Liver (tissue), 7 donors: ENCODE measurements at regions not wholly inside any gene's neighbourhood (a gene's known extent, or its start where the extent isn't known, plus 50 kb on each side); places are given as distances from the start of the nearest gene placed in this dataset.

ENCODE experiments used
- DNase-seq: peaks from one replicate; pipeline ENCODE4 v3.0.0-alpha.2; 2017; ENCODE audit warnings: low spot score
- H3K27ac ChIP-seq, 2 donors: one replicate each; pipeline ENCODE4 v1.7.0; 2013; ENCODE audit warnings: inconsistent platforms in 2 of 2, low read length in 2 of 2, control low read depth in 1 of 2, low read depth in 1 of 2, mild to moderate bottlenecking in 1 of 2
- H3K27me3 ChIP-seq, 4 donors: one replicate each; pipeline versions ENCODE4 v1.6.1 to v1.7.0; 2013; ENCODE audit warnings: low read length in 3 of 4, inconsistent platforms in 1 of 4, mild to moderate bottlenecking in 1 of 4, moderate library complexity in 1 of 4; ENCODE audit not compliant: control insufficient read depth in 4 of 4, insufficient read depth in 4 of 4
- H3K36me3 ChIP-seq, 4 donors: one replicate each; pipeline versions ENCODE4 v1.6.1 to v1.7.0; 2013; ENCODE audit warnings: low read length in 3 of 4, mild to moderate bottlenecking in 3 of 4, low read depth in 1 of 4, moderate library complexity in 1 of 4; ENCODE audit not compliant: control insufficient read depth in 4 of 4, insufficient read depth in 3 of 4
- H3K4me1 ChIP-seq, 4 donors: one replicate each; pipeline versions ENCODE4 v1.6.1 to v1.7.0; 2013; ENCODE audit warnings: low read length in 3 of 4, mild to moderate bottlenecking in 3 of 4, moderate library complexity in 1 of 4; ENCODE audit not compliant: control insufficient read depth in 4 of 4, insufficient read depth in 4 of 4
- H3K4me3 ChIP-seq, 3 donors: one replicate each; pipeline versions ENCODE4 v1.6.1 to v1.7.0; 2013; ENCODE audit warnings: low read length in 3 of 3, control low read depth in 1 of 3, low read depth in 1 of 3, mild to moderate bottlenecking in 1 of 3
- H3K9ac ChIP-seq, 2 donors: one replicate each; pipeline ENCODE4 v1.7.0; 2013; ENCODE audit warnings: low read length in 2 of 2, mild to moderate bottlenecking in 2 of 2, moderate library complexity in 2 of 2, control low read depth in 1 of 2, low read depth in 1 of 2
- H3K9me3 ChIP-seq, 4 donors: one replicate each; pipeline versions ENCODE4 v1.6.1 to v1.7.0; 2013; ENCODE audit warnings: low read length in 3 of 4; ENCODE audit not compliant: control insufficient read depth in 4 of 4
- ATF3 ChIP-seq: IDR thresholded peaks from 2 replicates; pipeline ENCODE4 v1.6.1; 2016; ENCODE audit warnings: antibody characterized with exemption
- FOXA2 ChIP-seq: IDR thresholded peaks from 2 replicates; pipeline ENCODE4 v1.6.1; 2016; ENCODE audit warnings: antibody characterized with exemption
- HNF4A ChIP-seq, 2 donors: conservative IDR thresholded peaks; 2 replicates each; pipeline ENCODE4 v1.6.1; 2016; ENCODE audit warnings: antibody characterized with exemption in 2 of 2, mild to moderate bottlenecking in 2 of 2
- HNF4G ChIP-seq: IDR thresholded peaks from 2 replicates; pipeline ENCODE4 v1.6.1; 2016; ENCODE audit warnings: antibody characterized with exemption
- JUND ChIP-seq, 2 donors: IDR thresholded peaks; 2 replicates each; pipeline ENCODE4 v1.6.1; 2016; ENCODE audit warnings: antibody characterized with exemption in 2 of 2
- NR2F2 ChIP-seq: IDR thresholded peaks from 2 replicates; pipeline ENCODE4 v1.6.1; 2016; ENCODE audit warnings: antibody characterized with exemption
- REST ChIP-seq: IDR thresholded peaks from 2 replicates; pipeline ENCODE4 v1.6.1; 2016; ENCODE audit warnings: antibody characterized with exemption, mild to moderate bottlenecking
- RXRA ChIP-seq, 2 donors: IDR thresholded peaks; 2 replicates each; pipeline ENCODE4 v1.6.1; 2017 to 2018; ENCODE audit warnings: antibody characterized with exemption in 2 of 2, mild to moderate bottlenecking in 1 of 2
- TAF1 ChIP-seq: conservative IDR thresholded peaks from 2 replicates; pipeline ENCODE4 v1.6.1; 2016; ENCODE audit warnings: antibody characterized with exemption, mild to moderate bottlenecking
- WGBS: extraction: QIAGEN DNeasy Blood & Tissue Kit; methylation state at CpG from one replicate; pipeline ENCODE4 v1.1.7; 2013; 5-methylcytosine and 5-hydroxymethylcytosine counted together
- donor health status: healthy.
- donor health status: healthy.
- donor health status: healthy.
- donor health status: healthy.

GRCh38 chr6:168156742-168157265 is 77.8 kb upstream of the FRMD1 start:
- H3K27me3 ChIP-seq: no peaks in the 10 kb centered on the region
- no peak overlapping the region for H3K4me3 ChIP-seq
- H3K4me1 ChIP-seq: peaks cover 0 to 8% (median 4%) of the 10 kb centered on the region in 4 donors
- no peak for TF ChIP-seq HNF4A (conservative IDR thresholded peaks at IDR 0.05)
- no peak overlapping the region for H3K27ac ChIP-seq
- WGBS: 90% methylated on average over 12 of the region's 12 CpGs
- no peak for DNase-seq
- H3K9ac ChIP-seq: no peak overlapping the region
- no peaks in the 10 kb centered on the region for H3K36me3 ChIP-seq
- H3K9me3 ChIP-seq: no peaks in the 10 kb centered on the region

GRCh38 chr6:168155821-168156741 is 77.1 kb upstream of the FRMD1 start:
- Histone ChIP-seq H3K27ac (no peak overlapping the region), H3K27me3 (no peaks in the 10 kb centered on the region), H3K9ac (no peak overlapping the region), H3K4me1 (peaks cover 0 to 8% (median 4%) of the 10 kb centered on the region in 4 donors), H3K9me3 (no peaks in the 10 kb centered on the region), H3K4me3 (no peak overlapping the region), H3K36me3 (no peaks in the 10 kb centered on the region)
- DNase-seq: no peak
- TF ChIP-seq HNF4A (conservative IDR thresholded peaks at IDR 0.05) (peak in 1 of 2 donors; percentile 24), RXRA (IDR thresholded peaks at IDR 0.05) (no peak)
- WGBS: 77% methylated on average over 24 of the region's 24 CpGs

- H3K4me3 ChIP-seq: no peak overlapping the region
- no peak overlapping the region for H3K9ac ChIP-seq
- no peak overlapping the region for H3K27ac ChIP-seq
- no peaks in the 10 kb centered on the region for H3K27me3 ChIP-seq
- WGBS: 96% methylated on average over 5 of the region's 5 CpGs
- H3K36me3 ChIP-seq: no peaks in the 10 kb centered on the region
- no peaks in the 10 kb centered on the region for H3K9me3 ChIP-seq
- TF ChIP-seq JUND (IDR thresholded peaks at IDR 0.05) (no peak), HNF4A (conservative IDR thresholded peaks at IDR 0.05) (no peak), TAF1 (no peak), ATF3 (no peak), FOXA2 (no peak), REST (no peak), HNF4G (no peak), NR2F2 (no peak)
- no peak for DNase-seq
- H3K4me1 ChIP-seq: peaks cover 2 to 11% (median 5%) of the 10 kb centered on the region in 4 donors
Observed at GRCh38 chr6:168155193-168155592, 76.2 kb upstream of the FRMD1 start.
